ENCODE measurements at regions not wholly inside any gene's neighbourhood (a gene's known extent, or its start where the extent isn't known, plus 50 kb on each side); places are given as distances from the start of the nearest gene placed in this dataset.

DNA sequence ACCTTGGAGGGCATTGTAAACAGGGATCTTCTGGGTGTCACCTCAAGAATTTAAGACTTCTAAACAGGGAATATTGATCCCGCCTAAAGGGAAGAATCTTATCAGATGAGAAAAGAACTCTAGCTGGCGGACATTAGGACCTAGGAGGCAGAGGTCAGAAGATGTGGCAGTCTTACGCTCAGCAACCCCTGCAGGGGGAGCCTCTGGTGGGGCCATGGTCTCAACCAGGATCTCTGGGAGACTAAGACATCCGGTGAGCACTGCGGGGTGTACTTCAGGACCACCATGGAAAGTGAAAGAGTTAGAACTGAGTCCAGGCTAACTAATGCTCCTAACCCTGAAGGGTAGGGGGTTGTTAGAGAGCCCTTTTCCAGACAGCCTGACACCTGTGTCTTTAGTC, 295.2 kb downstream of the VGLL3 start:
- Histone ChIP-seq H3K4me1 (ENCODE audit: insufficient read depth, low read length, poor library complexity, severe bottlenecking) (no peaks in the 10 kb centered on the region), H3K9me3 (ENCODE audit: low read depth, low read length, poor library complexity, severe bottlenecking) (no peaks in the 10 kb centered on the region), H3K4me3 (ENCODE audit: low read depth, low read length, poor library complexity, severe bottlenecking) (no peak overlapping the region), H3K27ac (ENCODE audit: low read depth, low read length, poor library complexity, severe bottlenecking) (no peak overlapping the region), H3K27me3 (replicated peaks; ENCODE audit: insufficient read depth, low read depth, low read length, poor library complexity) (no peaks in the 10 kb centered on the region), H3K36me3 (ENCODE audit: insufficient read depth, low read length, poor library complexity, severe bottlenecking) (no peaks in the 10 kb centered on the region)
- TF ChIP-seq, protein P1, sequence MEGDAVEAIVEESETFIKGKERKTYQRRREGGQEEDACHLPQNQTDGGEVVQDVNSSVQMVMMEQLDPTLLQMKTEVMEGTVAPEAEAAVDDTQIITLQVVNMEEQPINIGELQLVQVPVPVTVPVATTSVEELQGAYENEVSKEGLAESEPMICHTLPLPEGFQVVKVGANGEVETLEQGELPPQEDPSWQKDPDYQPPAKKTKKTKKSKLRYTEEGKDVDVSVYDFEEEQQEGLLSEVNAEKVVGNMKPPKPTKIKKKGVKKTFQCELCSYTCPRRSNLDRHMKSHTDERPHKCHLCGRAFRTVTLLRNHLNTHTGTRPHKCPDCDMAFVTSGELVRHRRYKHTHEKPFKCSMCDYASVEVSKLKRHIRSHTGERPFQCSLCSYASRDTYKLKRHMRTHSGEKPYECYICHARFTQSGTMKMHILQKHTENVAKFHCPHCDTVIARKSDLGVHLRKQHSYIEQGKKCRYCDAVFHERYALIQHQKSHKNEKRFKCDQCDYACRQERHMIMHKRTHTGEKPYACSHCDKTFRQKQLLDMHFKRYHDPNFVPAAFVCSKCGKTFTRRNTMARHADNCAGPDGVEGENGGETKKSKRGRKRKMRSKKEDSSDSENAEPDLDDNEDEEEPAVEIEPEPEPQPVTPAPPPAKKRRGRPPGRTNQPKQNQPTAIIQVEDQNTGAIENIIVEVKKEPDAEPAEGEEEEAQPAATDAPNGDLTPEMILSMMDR (conservative IDR thresholded peaks at IDR 0.05; ENCODE audit: low read depth, low read length) = no peak
- no peak for TF ChIP-seq EZH2 (IDR thresholded peaks at IDR 0.05; ENCODE audit: borderline replicate concordance, low read depth, low read length, poor library complexity, severe bottlenecking)
- CTCF ChIA-PET = no interaction called here
- intact Hi-C loops (cut with micrococcal nuclease; ENCODE audit: unreplicated experiment) = no loop called here
- DNase-seq (ENCODE audit: low spot score) = no peak
- POLR2A ChIA-PET (ENCODE audit: low non-redundant PET) = no interaction called here
- no TSS peak for BruUV-seq (replicated peaks)

DNA sequence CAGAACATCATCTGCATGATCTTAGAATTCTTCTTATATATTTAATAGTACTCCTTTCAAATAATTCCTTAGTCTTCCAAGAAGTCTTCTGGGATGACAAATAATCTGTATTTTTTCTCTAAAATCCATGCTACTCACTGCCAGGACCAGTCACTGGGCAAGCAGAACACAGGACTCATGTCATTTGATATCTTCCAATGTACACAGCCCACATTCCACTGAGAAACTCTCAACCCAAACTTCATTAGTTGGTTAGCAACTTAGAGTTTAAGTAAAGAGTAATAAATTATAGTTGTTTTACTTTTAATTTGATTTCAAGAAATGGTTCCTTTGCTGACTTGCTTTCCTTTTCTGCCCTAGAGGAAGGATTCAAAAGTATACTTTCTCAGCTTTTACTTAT, 317.0 kb downstream of the VGLL3 start:
- Histone ChIP-seq H3K36me3 (ENCODE audit: insufficient read depth, low read length, poor library complexity, severe bottlenecking) (no peaks in the 10 kb centered on the region), H3K27me3 (replicated peaks; ENCODE audit: insufficient read depth, low read depth, low read length, poor library complexity) (no peaks in the 10 kb centered on the region), H3K4me1 (ENCODE audit: insufficient read depth, low read length, poor library complexity, severe bottlenecking) (no peaks in the 10 kb centered on the region), H3K27ac (ENCODE audit: low read depth, low read length, poor library complexity, severe bottlenecking) (no peak overlapping the region), H3K4me3 (ENCODE audit: low read depth, low read length, poor library complexity, severe bottlenecking) (no peak overlapping the region), H3K9me3 (ENCODE audit: low read depth, low read length, poor library complexity, severe bottlenecking) (no peaks in the 10 kb centered on the region)
- intact Hi-C loops (cut with micrococcal nuclease; ENCODE audit: unreplicated experiment) = no loop called here
- BruUV-seq (replicated peaks) = no TSS peak
- POLR2A ChIA-PET (ENCODE audit: low non-redundant PET) = no interaction called here
- DNase-seq (ENCODE audit: low spot score) = no peak
- TF ChIP-seq, protein P1 (conservative IDR thresholded peaks at IDR 0.05; ENCODE audit: low read depth, low read length) = no peak
- no peak for TF ChIP-seq EZH2 (IDR thresholded peaks at IDR 0.05; ENCODE audit: borderline replicate concordance, low read depth, low read length, poor library complexity, severe bottlenecking)
- CTCF ChIA-PET = no interaction called here

DNA sequence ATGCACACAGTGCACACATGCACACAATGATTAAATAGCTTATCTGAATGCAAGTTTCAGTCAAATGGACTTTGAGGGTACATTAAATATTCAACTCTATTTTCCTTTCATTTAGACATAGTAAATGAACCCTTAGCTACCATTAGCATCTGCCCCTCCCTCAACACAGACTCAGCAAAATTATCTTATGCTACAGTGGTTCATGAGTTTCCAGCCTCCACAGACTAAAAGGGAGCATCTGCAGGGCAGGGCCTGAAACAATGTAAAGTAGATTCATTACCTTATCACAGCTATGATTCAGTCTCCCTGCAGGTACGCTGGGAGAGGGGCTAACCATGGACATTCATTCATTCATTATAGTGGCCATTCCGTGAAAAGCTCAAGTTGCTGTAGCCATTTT, 329.1 kb downstream of the VGLL3 start:
- H3K4me3 ChIP-seq (ENCODE audit: low read depth, low read length, poor library complexity, severe bottlenecking) = no peak overlapping the region
- no peaks in the 10 kb centered on the region for H3K4me1 ChIP-seq (ENCODE audit: insufficient read depth, low read length, poor library complexity, severe bottlenecking)
- H3K9me3 ChIP-seq (ENCODE audit: low read depth, low read length, poor library complexity, severe bottlenecking) = no peaks in the 10 kb centered on the region
- BruUV-seq (replicated peaks) = no TSS peak
- H3K36me3 ChIP-seq (ENCODE audit: insufficient read depth, low read length, poor library complexity, severe bottlenecking) = no peaks in the 10 kb centered on the region
- no peak for DNase-seq (ENCODE audit: low spot score)
- TF ChIP-seq EZH2 (IDR thresholded peaks at IDR 0.05; ENCODE audit: borderline replicate concordance, low read depth, low read length, poor library complexity, severe bottlenecking) = no peak
- TF ChIP-seq, protein P1 (conservative IDR thresholded peaks at IDR 0.05; ENCODE audit: low read depth, low read length) = no peak
- CTCF ChIA-PET = no interaction called here
- H3K27me3 ChIP-seq (replicated peaks; ENCODE audit: insufficient read depth, low read depth, low read length, poor library complexity) = no peaks in the 10 kb centered on the region
- POLR2A ChIA-PET (ENCODE audit: low non-redundant PET) = interaction anchor here (0.6 kb wide), 1 partner anchor 189 kb away, joined by 3 read pairs; no protein-coding TSS in a partner anchor
- H3K27ac ChIP-seq (ENCODE audit: low read depth, low read length, poor library complexity, severe bottlenecking) = no peak overlapping the region
- intact Hi-C loops (cut with micrococcal nuclease; ENCODE audit: unreplicated experiment) = no loop called here
